HG02759 (cell line): ENCODE measurements at regions not wholly inside any gene's neighbourhood (a gene's known extent, or its start where the extent isn't known, plus 50 kb on each side); places are given as distances from the start of the nearest gene placed in this dataset.
"Not testable (repeated sequence)": the region's sequence is repeated elsewhere in the genome, so short reads cannot be mapped to it uniquely, and the experiment has no call there.

Experiments used
- ATAC-seq: cut with Tn5 transposase; IDR thresholded peaks from one replicate; pipeline ENCODE4 v1.9.1; 2021; ENCODE audit warnings: mild to moderate bottlenecking, moderate library complexity; ENCODE audit not compliant: unreplicated experiment

- ATAC-seq = no peak
These were observed 631.5 kb upstream of the NRP1 start for GRCh38 chr10:33965795-33966581.

- ATAC-seq = no peak
These were observed 629.3 kb upstream of the NRP1 start for GRCh38 chr10:33963729-33964128.

GRCh38 chr10:33956322-33956721, 621.9 kb upstream of the NRP1 start:
- ATAC-seq = not testable (repeated sequence)

GRCh38 chr10:33955676-33956075, 621.2 kb upstream of the NRP1 start:
- ATAC-seq = no peak

GRCh38 chr10:33952692-33953360, 618.4 kb upstream of the NRP1 start:
- no peak for ATAC-seq

GRCh38 chr10:33950206-33950605, 615.7 kb upstream of the NRP1 start:
- ATAC-seq = no peak

- no peak for ATAC-seq
These were observed 613.1 kb upstream of the NRP1 start for GRCh38 chr10:33947544-33947943.

GRCh38 chr10:33945051-33945450, 610.6 kb upstream of the NRP1 start:
- ATAC-seq = no peak

GRCh38 chr10:33942508-33942907, 608.0 kb upstream of the NRP1 start:
- ATAC-seq = no peak

GRCh38 chr10:33939892-33940291, 605.4 kb upstream of the NRP1 start:
- ATAC-seq = no peak

- no peak for ATAC-seq
These were observed 604.9 kb upstream of the NRP1 start for GRCh38 chr10:33939410-33939809.

- no peak for ATAC-seq
These were observed 603.5 kb upstream of the NRP1 start for GRCh38 chr10:33938001-33938400.

GRCh38 chr10:33937036-33937730, 602.7 kb upstream of the NRP1 start:
- no peak for ATAC-seq

GRCh38 chr10:33935350-33935749, 600.9 kb upstream of the NRP1 start:
- no peak for ATAC-seq

- ATAC-seq = no peak
These were observed 595.6 kb upstream of the NRP1 start for GRCh38 chr10:33930079-33930478.

GRCh38 chr10:33927347-33927746, 592.9 kb upstream of the NRP1 start:
- ATAC-seq = no peak

- no peak for ATAC-seq
These were observed 587.6 kb upstream of the NRP1 start for GRCh38 chr10:33921970-33922605.

- ATAC-seq = no peak
These were observed 585.9 kb upstream of the NRP1 start for GRCh38 chr10:33920351-33920750.

GRCh38 chr10:33919244-33919643, 584.8 kb upstream of the NRP1 start:
- ATAC-seq = no peak

GRCh38 chr10:33917069-33917780, 582.8 kb upstream of the NRP1 start:
- ATAC-seq = no peak

GRCh38 chr10:33914746-33915145, 580.3 kb upstream of the NRP1 start:
- ATAC-seq = no peak
